ENCODE measurements at regions not wholly inside any gene's neighbourhood (a gene's known extent, or its start where the extent isn't known, plus 50 kb on each side); places are given as distances from the start of the nearest gene placed in this dataset.

- no peak for DNase-seq (ENCODE audit: low read depth)
These were observed 538.1 kb upstream of the ATP11B start for GRCh38 chr3:182255158-182255557.

- DNase-seq (ENCODE audit: low read depth) = no peak
These were observed 535.9 kb upstream of the ATP11B start for GRCh38 chr3:182257361-182257760.

GRCh38 chr3:182258538-182259177, 534.6 kb upstream of the ATP11B start:
- no peak for DNase-seq (ENCODE audit: low read depth)

GRCh38 chr3:182259579-182259978, 533.7 kb upstream of the ATP11B start:
- DNase-seq (ENCODE audit: low read depth) = no peak

GRCh38 chr3:182261041-182261440, 532.3 kb upstream of the ATP11B start:
- DNase-seq (ENCODE audit: low read depth) = no peak

- DNase-seq (ENCODE audit: low read depth) = no peak
These were observed 524.6 kb upstream of the ATP11B start for GRCh38 chr3:182268711-182269110.

GRCh38 chr3:182276512-182276911, 516.8 kb upstream of the ATP11B start:
- no peak for DNase-seq (ENCODE audit: low read depth)

- DNase-seq (ENCODE audit: low read depth) = no peak
These were observed 508.5 kb upstream of the ATP11B start for GRCh38 chr3:182284793-182285192.

GRCh38 chr3:182292591-182292990, 500.7 kb upstream of the ATP11B start:
- DNase-seq (ENCODE audit: low read depth) = no peak

- DNase-seq (ENCODE audit: low read depth) = no peak
These were observed 499.0 kb upstream of the ATP11B start for GRCh38 chr3:182294256-182294655.

- DNase-seq (ENCODE audit: low read depth) = no peak
These were observed 498.6 kb upstream of the ATP11B start for GRCh38 chr3:182294696-182295095.

GRCh38 chr3:182300266-182300665, 493.0 kb upstream of the ATP11B start:
- no peak for DNase-seq (ENCODE audit: low read depth)

GRCh38 chr3:182303169-182303568, 490.1 kb upstream of the ATP11B start:
- no peak for DNase-seq (ENCODE audit: low read depth)

GRCh38 chr3:182305881-182306665, 487.2 kb upstream of the ATP11B start:
- no peak for DNase-seq (ENCODE audit: low read depth)

- DNase-seq (ENCODE audit: low read depth) = no peak
These were observed 485.0 kb upstream of the ATP11B start for GRCh38 chr3:182308328-182308727.

GRCh38 chr3:182309120-182309519, 484.2 kb upstream of the ATP11B start:
- DNase-seq (ENCODE audit: low read depth) = no peak

- no peak for DNase-seq (ENCODE audit: low read depth)
These were observed 478.0 kb upstream of the ATP11B start for GRCh38 chr3:182315313-182315712.

GRCh38 chr3:182323126-182323700, 470.1 kb upstream of the ATP11B start:
- no peak for DNase-seq (ENCODE audit: low read depth)

- DNase-seq (ENCODE audit: low read depth) = no peak
These were observed 469.4 kb upstream of the ATP11B start for GRCh38 chr3:182323898-182324297.

- no peak for DNase-seq (ENCODE audit: low read depth)
These were observed 467.9 kb upstream of the ATP11B start for GRCh38 chr3:182325213-182325950.

- DNase-seq (ENCODE audit: low read depth) = no peak
These were observed 466.1 kb upstream of the ATP11B start for GRCh38 chr3:182327196-182327681.

GRCh38 chr3:182330646-182331045, 462.7 kb upstream of the ATP11B start:
- no peak for DNase-seq (ENCODE audit: low read depth)
